ENCODE measurements at regions not wholly inside any gene's neighbourhood (a gene's known extent, or its start where the extent isn't known, plus 50 kb on each side); places are given as distances from the start of the nearest gene placed in this dataset.

DNA sequence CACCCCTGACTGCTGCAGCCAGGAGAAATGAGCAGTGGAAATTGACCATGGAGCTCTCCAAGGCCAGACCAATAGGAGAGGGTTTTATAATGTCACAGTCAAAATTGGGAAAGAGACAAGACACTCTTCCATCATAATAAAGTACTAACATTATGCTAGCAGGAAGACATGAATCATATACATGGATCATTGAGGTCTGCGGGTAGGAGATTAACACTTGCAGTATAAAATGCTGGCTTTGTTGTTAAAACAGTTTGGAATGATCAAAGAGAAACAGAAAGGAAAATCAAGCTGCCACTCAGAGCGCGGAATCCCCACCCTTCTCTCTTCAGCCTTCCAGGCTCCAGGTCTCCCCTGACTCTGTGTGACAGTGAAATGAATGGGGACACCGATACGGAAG lies 53.4 kb upstream of the CALN1 start:
- TF ChIP-seq, protein P1, sequence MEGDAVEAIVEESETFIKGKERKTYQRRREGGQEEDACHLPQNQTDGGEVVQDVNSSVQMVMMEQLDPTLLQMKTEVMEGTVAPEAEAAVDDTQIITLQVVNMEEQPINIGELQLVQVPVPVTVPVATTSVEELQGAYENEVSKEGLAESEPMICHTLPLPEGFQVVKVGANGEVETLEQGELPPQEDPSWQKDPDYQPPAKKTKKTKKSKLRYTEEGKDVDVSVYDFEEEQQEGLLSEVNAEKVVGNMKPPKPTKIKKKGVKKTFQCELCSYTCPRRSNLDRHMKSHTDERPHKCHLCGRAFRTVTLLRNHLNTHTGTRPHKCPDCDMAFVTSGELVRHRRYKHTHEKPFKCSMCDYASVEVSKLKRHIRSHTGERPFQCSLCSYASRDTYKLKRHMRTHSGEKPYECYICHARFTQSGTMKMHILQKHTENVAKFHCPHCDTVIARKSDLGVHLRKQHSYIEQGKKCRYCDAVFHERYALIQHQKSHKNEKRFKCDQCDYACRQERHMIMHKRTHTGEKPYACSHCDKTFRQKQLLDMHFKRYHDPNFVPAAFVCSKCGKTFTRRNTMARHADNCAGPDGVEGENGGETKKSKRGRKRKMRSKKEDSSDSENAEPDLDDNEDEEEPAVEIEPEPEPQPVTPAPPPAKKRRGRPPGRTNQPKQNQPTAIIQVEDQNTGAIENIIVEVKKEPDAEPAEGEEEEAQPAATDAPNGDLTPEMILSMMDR (conservative IDR thresholded peaks at IDR 0.05) = no peak
- TF ChIP-seq ZFX (IDR thresholded peaks at IDR 0.05) = no peak

Measured in C4-2B (cell line).